ENCODE measurements at regions not wholly inside any gene's neighbourhood (a gene's known extent, or its start where the extent isn't known, plus 50 kb on each side); places are given as distances from the start of the nearest gene placed in this dataset.

DNA sequence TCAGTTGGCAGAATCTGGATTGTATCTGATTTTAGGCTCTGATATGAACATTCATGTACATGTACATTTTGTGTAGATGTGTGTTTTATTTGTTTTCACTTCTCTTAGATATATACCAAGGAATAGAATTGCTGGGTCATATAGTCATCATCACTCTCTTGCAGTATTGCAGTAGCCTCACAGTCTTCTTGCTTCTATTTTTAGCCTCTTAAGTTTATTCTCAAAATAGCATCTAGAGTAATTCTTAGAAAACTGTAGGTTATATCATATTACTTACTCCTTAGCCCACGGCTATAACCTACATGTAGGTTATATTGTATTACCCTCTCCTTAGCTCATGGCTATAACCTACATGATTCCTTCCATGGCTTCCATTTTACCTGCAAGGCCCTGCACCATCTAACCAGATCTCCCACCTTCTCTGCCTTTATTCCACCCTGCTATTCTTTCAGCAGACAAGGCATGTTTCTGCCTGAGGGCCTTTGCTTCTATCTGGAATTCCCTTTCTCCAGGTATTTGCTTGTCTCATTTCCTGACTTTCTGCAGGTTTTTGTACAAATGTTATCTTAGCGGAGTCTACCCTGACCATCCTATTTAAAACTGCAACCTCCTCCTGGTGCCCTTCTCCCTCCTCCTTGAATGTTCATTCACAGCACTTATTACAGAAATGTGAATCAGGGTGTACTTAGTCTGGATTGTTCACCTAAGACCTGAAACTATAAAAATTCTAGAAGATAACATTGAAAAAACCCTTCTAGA, 109.0 kb upstream of the ETV3 start:
- no peak overlapping the region for H3K27ac ChIP-seq (ENCODE audit: low read depth, low read length)
- H3K36me3 ChIP-seq (ENCODE audit: insufficient read depth, low read length) = no peaks in the 10 kb centered on the region
- TF ChIP-seq CTCF (IDR thresholded peaks at IDR 0.05; ENCODE audit: extremely low read depth, low read depth, low read length) = no peak
- no peak overlapping the region for H2AFZ ChIP-seq (ENCODE audit: low read length)
- no peaks in the 10 kb centered on the region for H3K79me2 ChIP-seq (ENCODE audit: insufficient read depth, low read length)
- no peak overlapping the region for H3K4me2 ChIP-seq (ENCODE audit: insufficient read depth, low read length)
- no peaks in the 10 kb centered on the region for H3K27me3 ChIP-seq (ENCODE audit: insufficient read depth, low read length)
- no peaks in the 10 kb centered on the region for H3K4me1 ChIP-seq (ENCODE audit: insufficient read depth, low read length)
- no peaks in the 10 kb centered on the region for H3K9me3 ChIP-seq (ENCODE audit: low read depth, low read length)
- no peaks in the 10 kb centered on the region for H4K20me1 ChIP-seq (ENCODE audit: insufficient read depth, low read length)
- DNase-seq (ENCODE audit: insufficient read length, low spot score, missing footprints) = no peak
- H3K4me3 ChIP-seq (ENCODE audit: insufficient read depth, low read length) = no peak overlapping the region

- Histone ChIP-seq H3K27me3 (ENCODE audit: insufficient read depth, low read length) (no peaks in the 10 kb centered on the region), H3K9me3 (ENCODE audit: low read depth, low read length) (no peaks in the 10 kb centered on the region), H3K79me2 (ENCODE audit: insufficient read depth, low read length) (no peaks in the 10 kb centered on the region), H2AFZ (ENCODE audit: low read length) (no peak overlapping the region), H3K4me2 (ENCODE audit: insufficient read depth, low read length) (no peak overlapping the region), H3K36me3 (ENCODE audit: insufficient read depth, low read length) (no peaks in the 10 kb centered on the region), H4K20me1 (ENCODE audit: insufficient read depth, low read length) (no peaks in the 10 kb centered on the region), H3K4me1 (ENCODE audit: insufficient read depth, low read length) (no peaks in the 10 kb centered on the region), H3K4me3 (ENCODE audit: insufficient read depth, low read length) (no peak overlapping the region), H3K27ac (ENCODE audit: low read depth, low read length) (no peak overlapping the region)
- DNase-seq (ENCODE audit: insufficient read length, low spot score, missing footprints) = no peak
- no peak for TF ChIP-seq CTCF (IDR thresholded peaks at IDR 0.05; ENCODE audit: extremely low read depth, low read depth, low read length)
These were observed 107.6 kb upstream of the ETV3 start for GRCh38 chr1:157245823-157246222.

DNA sequence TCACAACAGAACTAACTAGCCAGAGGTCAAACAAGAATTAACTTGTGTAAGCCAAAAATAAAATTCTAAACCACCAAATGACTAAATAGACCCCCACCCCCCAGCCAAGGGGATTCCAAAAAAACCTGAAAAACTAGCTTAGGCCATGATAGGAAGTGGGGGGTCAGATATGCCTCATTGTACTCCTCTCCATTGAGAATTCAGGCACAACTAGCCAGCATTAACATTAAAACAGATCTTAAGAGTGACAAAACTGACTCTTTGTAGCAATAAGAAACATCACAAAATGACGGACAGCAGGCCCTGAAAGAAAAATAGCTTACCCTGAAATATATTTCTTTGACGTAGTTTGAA, 103.0 kb upstream of the ETV3 start:
- H3K27me3 ChIP-seq (ENCODE audit: insufficient read depth, low read length) = peaks cover 2% of the 10 kb centered on the region
- H3K36me3 ChIP-seq (ENCODE audit: insufficient read depth, low read length) = no peaks in the 10 kb centered on the region
- H3K9me3 ChIP-seq (ENCODE audit: low read depth, low read length) = no peaks in the 10 kb centered on the region
- no peak for TF ChIP-seq CTCF (IDR thresholded peaks at IDR 0.05; ENCODE audit: extremely low read depth, low read depth, low read length)
- H2AFZ ChIP-seq (ENCODE audit: low read length) = no peak overlapping the region
- no peaks in the 10 kb centered on the region for H3K4me1 ChIP-seq (ENCODE audit: insufficient read depth, low read length)
- H4K20me1 ChIP-seq (ENCODE audit: insufficient read depth, low read length) = no peaks in the 10 kb centered on the region
- no peak overlapping the region for H3K4me3 ChIP-seq (ENCODE audit: insufficient read depth, low read length)
- H3K27ac ChIP-seq (ENCODE audit: low read depth, low read length) = no peak overlapping the region
- no peaks in the 10 kb centered on the region for H3K79me2 ChIP-seq (ENCODE audit: insufficient read depth, low read length)
- H3K4me2 ChIP-seq (ENCODE audit: insufficient read depth, low read length) = no peak overlapping the region
- no peak for DNase-seq (ENCODE audit: insufficient read length, low spot score, missing footprints)

DNA sequence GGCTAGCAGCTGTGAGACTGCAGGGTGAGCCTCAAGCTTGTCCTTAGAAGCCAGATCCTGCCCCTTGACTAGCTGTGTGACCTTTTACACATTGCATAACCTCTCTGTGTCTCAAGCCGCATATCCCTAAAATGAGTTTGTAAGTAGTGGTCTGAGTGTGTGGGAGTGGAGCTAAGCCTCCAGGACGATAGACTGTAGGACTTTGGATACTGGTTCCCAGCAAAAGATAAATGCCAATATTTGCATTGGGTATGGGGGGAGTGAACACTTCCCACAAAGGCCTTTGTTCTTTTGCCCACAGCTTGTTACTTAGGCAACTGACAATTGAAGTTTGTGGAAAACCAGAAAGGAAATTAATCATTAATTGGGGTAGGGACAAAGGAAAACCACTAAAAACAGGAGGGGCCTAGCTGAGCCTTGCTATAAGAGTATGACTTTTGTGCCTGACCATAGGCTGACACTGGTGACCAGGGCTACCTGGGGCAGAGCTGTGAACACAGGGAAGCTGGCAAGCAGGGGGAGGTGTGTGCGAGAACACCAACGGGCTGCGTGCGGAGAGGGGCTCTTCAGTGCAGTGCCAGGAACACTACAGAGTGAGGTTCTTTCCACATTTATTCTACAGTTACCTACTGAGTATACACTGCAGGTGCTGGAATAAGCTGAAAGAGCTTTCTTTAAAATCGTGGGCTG, 102.4 kb upstream of the ETV3 start:
- no peaks in the 10 kb centered on the region for H3K79me2 ChIP-seq (ENCODE audit: insufficient read depth, low read length)
- H3K4me3 ChIP-seq (ENCODE audit: insufficient read depth, low read length) = no peak overlapping the region
- H2AFZ ChIP-seq (ENCODE audit: low read length) = no peak overlapping the region
- H3K27me3 ChIP-seq (ENCODE audit: insufficient read depth, low read length) = peaks cover 2% of the 10 kb centered on the region
- H4K20me1 ChIP-seq (ENCODE audit: insufficient read depth, low read length) = no peaks in the 10 kb centered on the region
- no peaks in the 10 kb centered on the region for H3K4me1 ChIP-seq (ENCODE audit: insufficient read depth, low read length)
- H3K4me2 ChIP-seq (ENCODE audit: insufficient read depth, low read length) = no peak overlapping the region
- peak; percentile 13 for DNase-seq (ENCODE audit: insufficient read length, low spot score, missing footprints)
- no peak overlapping the region for H3K27ac ChIP-seq (ENCODE audit: low read depth, low read length)
- TF ChIP-seq CTCF (IDR thresholded peaks at IDR 0.05; ENCODE audit: extremely low read depth, low read depth, low read length) = no peak
- H3K9me3 ChIP-seq (ENCODE audit: low read depth, low read length) = no peaks in the 10 kb centered on the region
- no peaks in the 10 kb centered on the region for H3K36me3 ChIP-seq (ENCODE audit: insufficient read depth, low read length)
